Stimulated activated CD4-positive, alpha-beta T cell treated with anti-CD3 and anti-CD28 coated beads, Interleukin-4, amount 100 ng/mL, for 48 hours (primary cell): ENCODE measurements at regions not wholly inside any gene's neighbourhood (a gene's known extent, or its start where the extent isn't known, plus 50 kb on each side); places are given as distances from the start of the nearest gene placed in this dataset.
A peak's percentile ranks its signal among the peaks of the same experiment; 100 is the strongest.
"Not testable (repeated sequence)": the region's sequence is repeated elsewhere in the genome, so short reads cannot be mapped to it uniquely, and the experiment has no call there.

Experiments used
- DNase-seq, 2 donors: peaks; one replicate each; pipeline ENCODE4 v3.0.0-alpha.2; 2020; ENCODE audit warnings: low read depth in 2 of 2

DNA sequence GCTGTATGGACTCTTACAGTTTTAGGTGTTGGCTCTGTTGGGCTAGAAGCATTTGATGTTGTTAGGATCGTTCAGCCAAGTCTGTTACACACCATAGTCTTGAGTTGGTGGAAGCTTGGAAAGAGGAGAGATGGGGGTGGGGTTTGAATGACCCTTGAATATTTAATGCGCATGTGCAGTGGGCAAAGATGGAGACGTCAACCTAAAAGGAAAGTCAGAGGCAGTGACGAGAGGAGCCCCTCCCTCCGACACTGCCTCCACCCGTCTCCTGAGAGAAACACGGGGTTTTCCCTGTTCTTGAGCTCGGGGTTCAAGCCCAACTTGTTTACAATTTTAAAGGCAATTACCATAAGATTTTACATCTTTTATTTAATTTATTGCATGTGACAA lies 311.4 kb downstream of the SHQ1 start:
- DNase-seq = no peak

DNA sequence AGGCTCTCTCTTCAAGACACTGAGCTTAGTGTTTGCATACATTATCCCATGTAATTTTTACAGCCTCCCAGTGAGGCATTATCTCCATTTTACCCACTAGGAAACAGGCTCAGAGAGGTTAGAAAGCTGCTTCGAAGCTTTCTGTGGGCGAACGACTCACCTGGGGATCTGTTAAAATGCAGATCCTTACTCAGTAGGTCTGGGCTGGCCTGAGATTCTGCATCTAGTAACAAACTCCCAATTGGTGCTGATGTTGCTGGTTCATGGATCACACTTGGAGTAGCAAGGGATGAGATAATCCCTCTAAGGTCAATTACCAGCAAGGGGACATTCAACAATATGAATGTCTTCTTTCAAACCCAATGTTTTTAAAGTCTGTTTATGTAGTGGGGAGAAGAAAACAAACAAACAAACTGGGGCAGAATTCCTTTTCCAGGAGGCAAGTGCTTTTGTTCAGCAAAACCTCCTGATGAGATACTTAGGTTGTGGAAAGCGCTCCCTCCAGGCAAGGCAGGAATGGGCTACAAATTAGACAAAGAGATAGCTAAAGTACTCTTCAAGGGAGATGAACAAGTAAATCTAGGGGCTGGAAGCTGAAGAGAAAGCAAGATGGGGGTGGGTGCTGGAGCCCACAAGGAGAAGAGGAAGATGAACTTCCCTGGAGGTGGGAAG lies 311.9 kb downstream of the SHQ1 start:
- DNase-seq = no peak

DNA sequence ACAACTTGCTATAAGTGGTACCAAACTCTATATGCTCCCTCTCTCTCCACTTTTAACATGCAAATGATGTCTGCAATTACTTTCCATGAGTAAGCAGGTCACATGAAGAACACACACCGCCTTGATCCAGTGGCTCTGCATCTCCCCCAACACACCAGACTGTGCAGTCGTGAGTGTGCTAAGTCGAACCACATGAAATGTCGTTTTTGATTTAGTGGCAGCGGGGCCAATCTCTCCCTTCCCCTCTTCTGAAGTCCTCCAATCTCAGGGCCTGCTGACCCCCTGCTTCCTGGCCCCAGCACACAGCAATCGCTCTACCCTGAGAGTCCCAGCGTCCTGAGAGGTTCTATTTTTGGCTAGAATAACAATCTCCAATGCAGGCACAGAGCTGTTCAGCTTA lies 312.5 kb downstream of the SHQ1 start:
- DNase-seq = no peak

DNA sequence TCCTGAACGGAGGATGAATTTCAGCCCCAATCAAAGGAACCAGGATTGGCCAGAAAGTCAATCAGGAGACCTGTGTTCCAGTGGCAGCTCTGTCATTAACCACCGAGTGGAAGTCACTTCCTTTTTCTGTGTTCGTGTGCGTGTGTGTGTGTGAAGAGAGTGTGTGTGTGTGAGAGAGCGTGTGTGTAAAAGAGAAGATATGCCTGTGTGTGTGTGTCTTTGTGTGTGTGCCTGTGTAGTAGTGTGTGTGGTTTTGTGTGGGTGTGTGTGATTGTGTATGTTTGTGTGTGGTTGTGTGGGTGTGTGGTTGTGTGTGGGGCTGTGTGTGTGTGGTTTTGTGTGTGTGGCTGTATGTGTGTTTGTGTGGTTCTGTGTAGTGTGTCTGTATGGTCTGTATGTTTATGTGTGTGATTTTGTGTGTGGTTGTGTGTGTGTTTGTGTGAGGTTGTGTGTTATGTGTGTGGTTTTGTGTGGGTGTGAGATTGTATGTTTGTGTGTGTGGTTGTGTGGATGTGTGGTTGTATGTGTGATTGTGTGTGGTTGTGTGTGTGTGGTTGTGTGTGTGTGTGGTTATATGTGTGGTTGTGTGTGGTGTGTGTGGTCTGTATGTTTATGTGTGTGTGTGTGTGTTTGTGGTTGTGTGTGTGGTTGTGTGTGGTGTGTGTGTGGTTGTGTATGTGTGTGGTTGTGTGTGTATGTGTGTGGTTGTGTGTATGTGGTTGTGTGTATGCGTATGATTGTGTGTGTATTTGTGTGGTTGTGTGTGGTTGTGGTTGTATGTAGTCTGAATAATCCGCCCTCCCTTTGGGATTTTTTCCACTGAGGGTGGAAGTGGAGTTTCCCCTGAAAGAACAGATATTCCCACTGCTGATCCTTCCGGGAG lies 314.4 kb downstream of the SHQ1 start:
- DNase-seq = no peak

DNA sequence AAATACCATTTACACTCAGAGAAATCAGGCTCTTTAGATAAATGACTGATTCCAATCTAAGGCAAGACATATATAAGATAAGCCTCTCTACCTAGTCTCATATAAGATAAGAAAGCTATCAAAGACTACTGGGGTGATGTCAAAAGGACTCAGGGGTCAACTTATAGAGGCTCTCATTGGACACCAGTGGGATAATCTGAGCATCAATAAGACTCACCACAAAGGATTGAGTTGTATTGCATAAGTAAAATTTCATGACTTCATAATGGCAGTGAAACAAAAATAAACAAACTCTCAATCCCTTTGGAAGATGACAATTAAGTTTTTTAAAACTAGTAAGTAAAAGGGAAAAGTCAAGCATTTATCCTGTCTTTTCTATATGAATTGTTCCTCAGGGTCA lies 317.8 kb downstream of the SHQ1 start:
- DNase-seq = no peak

DNA sequence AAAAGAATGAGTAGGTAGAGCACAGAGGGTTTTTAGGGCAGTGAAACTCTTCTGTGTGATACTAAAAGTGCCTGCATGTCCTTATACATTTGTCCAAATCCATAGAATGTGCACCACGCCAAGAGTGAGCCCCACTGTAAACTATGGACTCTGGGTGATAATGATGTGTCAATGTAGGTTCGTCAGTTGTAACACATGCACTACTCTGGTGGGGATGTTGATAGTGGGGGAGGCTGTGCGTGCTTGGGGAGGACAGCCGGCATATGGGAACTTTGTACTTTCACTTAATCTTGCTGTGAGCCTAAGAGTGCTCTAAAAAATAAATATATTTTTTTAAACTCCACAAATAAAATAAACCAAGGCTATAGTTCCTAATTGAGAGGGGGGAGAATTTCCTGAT lies 319.2 kb downstream of the SHQ1 start:
- DNase-seq = no peak

DNA sequence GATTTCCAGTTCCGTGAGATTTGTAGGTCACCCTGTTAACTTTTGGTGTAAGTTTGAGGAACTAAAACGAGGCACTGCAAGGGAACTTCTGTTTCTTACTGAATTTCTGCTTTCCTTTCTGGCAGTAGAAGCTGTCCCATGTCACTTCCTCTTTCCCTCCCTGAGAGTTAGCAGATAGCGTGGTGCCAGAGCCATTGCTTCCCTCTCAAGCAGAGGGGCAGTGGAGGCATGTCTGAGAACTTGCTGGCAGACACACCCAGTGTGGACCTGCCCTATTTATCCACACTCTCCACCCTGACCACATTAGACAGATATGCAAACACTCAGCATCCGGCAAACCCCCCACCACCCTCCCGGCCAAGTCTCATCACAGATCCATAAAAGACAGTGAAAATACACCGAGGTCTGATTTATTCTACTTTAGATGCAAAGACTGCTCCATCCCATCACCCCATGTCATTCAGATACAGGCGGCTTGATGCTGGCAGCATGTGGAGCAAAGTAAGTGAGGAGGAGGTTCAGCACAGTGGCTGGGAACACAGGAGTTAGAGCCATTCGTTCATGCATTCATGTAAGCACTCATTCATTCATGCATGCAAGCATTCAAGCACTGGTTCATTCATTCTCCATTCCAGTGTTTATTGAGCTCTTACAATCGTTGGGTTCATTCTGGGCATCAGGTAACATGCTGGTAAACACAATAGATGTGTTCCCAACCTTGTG lies 324.7 kb downstream of the SHQ1 start:
- no peak for DNase-seq

DNA sequence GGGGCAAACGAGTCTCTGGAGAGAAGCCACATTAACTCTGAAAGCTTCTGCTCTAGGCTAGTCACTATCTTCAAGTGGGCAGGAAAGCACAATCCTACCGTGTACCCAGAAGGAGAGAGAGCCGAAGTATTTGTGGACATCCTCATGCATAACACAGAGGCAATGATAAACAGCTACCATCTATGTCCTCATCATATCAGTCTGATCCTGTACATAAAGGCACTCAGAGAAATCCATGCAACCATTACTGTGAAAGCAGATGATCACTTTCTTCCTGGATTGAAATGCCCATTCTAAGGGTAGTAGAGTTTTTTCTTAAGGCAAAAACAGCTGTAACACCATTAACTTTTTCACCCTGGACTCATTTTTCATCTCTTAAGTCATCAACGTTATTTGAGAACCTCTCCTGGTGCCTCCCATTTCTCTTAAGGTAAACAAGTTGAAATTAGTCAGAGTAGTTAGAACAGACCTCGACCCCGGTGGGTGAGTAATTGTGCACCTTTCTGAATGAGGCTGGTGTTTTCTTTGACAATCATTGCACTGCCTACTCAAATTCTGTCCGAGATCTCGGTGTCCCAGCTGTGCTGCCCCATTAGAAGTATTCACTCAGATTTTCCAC lies 327.4 kb downstream of the SHQ1 start:
- DNase-seq = peak; percentile 43 to 66

DNA sequence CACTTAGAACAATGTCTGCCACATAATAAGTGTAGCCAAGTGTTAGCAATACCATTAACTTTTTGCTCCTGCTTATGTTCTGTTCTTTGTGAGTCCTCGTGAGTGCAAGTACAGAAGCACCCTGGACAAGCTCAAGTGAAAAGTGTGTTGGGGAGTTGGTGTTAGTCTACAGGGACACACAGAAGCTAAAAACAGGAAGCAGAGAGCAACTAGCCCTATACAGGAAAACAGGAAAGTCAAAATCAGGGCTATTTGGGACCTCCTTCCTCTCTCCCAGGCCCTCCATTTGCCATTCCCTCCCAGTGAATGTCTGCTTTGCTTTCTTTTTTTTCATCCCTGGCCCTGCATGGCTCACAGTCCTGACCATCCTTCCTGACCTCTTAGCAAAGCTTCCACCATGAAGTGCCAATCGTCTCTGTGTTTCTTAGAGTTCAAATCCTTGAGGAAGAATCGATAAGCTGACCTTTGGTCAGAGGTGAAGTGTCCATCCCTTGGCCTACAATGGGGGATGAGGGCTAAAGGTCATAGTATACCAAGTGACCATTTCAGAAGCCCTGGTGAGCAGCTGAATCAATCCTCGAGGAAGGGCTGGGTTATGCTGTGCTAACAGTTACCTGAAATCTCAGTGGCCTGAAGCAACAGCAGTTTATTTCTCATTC lies 328.2 kb downstream of the SHQ1 start:
- DNase-seq = no peak

DNA sequence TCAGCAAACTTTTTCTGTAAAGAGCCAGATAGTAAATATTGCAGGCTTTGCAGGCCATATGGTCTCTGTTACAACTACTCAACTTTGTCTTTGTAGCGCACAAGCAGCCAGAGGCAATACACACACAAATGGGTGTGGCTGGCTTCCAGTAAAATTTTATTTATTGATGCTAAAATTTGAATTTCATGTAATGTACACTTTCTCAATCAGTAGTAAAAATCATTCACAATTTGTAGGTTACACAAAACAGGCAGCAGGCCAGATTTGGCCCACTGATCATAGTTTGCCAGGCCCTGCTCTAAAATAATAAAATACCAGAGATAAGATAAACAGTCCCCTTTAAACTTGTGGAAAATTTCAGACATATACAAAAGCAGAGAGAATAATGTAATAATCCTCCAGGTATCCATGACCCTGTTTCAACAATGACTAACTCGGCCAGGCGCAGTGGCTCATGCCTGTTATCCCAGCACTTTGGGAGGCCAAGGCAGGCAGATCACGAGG lies 330.3 kb downstream of the SHQ1 start:
- DNase-seq = no peak

DNA sequence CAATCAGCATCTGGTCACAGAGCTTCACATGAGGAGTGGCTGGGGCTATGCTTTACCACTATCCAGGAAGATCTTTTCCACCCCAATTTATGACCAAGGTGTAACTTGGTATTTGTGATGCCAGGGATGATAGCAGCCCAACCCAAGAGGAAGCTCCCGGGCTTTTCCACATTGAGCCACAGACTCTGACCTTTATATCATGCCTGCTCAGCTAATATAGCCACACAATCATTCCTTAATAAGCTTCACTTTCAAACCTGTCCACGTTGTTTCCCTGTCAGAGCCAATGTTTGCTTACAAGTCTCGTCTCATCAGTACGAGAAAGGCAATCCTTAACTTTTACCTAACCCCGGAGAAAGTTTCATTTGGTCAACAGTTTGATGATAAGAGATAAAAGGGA lies 330.9 kb downstream of the SHQ1 start:
- no peak for DNase-seq

DNA sequence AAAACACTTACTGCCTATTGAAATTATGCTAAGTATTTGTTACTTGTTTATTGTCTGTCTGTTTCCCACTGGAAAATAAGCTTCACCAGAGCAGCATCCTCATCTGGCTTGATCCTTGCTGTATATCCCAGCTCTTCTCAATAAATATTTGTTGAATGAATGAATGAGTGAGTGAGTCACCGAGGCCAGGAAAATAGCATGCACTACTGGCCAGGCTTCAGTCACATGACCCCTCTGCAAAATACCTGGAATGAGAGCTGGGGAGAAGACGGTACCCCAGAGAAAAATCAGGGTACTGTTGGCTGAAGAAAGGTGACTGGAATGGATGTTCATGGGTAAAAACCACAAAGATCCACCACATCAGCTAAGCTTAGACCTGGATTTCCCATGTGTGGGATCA lies 331.9 kb downstream of the SHQ1 start:
- DNase-seq = no peak

DNA sequence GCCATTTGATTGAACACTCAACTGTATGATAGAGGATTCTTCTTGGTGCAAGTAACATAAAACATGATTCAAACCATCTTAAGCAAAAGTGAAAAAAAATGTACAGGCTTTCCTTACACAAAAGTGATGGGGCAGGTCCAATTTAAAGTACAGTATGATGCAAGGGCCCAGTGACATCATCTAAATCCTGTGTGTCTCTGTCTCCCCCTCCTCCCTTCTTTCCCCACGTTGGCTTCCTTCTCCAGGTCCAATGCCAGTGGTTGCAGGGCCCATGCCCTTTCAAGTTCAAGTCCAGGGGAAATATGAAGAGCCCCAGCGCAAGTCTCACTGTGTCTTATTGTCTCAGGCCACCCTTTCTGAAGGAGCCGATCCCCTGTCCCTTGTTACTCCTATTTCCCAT lies 332.3 kb downstream of the SHQ1 start:
- DNase-seq = no peak

DNA sequence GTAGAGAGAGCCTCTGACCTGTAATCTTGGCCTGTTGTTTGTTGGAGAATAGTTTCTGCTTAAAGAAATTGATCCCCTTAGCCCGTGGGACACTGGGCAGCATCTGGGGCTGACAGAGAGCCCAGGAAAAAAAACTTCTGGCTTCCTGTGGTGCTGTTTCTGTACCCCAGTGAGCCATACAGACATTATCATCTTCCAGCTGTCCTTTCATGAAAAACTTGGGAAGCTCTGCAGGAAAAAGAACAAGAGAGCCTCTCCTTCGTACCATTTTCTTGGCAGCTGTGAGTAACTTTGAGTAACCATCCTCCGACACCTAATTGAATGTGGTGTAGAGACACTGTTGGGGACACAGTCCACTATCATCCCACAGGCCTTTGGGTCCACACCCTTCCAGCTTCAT lies 333.0 kb downstream of the SHQ1 start:
- DNase-seq = no peak

DNA sequence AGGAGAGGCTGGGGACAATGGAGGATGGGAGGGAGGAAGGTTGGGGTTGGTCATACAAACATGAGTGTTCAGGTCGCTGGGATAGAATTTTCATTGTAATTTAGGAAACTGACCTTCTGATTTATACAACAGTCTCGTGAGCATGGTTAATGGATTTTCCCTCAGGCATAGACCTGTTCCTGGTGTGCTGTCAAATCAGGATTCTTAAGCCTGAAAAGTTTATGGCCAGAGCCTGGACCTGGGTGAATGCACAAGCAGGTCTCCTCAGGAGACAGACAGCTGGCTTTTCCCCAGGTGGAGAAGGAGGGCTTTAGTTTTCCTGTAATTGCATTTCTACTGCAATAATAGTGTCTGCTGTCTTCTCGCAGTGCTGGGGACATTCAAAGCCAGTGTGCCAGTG lies 338.0 kb downstream of the SHQ1 start:
- DNase-seq = no peak

DNA sequence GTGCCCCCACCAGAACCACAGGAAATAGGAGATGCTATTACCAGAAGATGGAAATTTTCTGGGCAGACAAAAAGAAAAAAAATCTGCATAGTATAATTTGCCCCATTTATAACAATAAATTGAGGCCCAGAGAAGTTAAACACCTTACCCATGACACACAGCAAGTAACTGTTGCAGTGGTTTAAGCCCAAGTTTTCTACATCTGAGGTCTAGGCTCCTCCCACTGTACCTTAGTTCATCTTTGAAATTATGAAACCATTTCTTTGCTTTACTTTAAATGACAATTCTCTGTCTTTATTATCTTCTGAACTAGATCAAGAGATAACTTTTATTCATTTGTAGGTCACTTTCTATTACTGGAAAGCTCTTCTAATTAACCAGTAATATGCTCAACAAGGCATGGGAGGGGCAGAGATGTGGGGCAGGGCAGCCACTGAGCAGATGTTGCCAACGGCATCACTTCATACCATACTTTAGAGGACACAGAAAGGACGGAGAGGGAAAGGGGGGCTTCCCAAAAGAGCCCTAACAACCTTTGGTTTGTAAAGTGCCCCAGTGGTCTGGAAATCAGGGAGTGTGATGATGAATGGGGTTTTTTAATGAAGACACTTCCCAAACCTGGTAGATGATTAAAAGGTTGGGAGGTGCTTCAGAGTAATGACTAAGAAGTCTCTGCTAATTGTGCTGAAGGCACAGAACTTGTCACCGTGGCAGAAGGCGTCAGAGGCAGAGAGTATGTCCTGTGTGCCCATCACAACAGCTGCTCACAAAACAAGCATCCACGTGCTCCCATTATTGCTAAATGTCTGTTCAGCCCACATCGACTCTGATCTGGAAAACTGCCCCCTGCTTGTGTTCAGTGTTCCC lies 342.5 kb downstream of the SHQ1 start:
- no peak for DNase-seq

DNA sequence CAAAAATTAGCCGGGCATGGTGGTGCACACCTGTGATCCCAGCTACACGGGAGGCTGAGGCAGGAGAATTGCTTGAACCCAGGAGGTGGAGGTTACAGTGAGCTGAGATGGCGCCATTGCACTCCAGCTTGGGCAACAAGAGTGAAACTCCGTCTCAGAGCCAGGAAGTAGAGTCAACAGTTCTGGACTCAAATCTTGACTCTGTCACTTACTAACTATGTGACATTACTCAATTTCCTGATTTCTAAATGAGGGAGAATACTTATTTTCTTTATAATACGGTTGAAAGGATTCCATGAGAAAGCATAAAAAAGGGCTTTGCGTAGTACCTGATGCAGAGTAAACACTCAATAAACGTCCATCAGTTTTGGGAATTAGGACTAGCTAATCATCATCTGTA lies 350.7 kb downstream of the SHQ1 start:
- DNase-seq = not testable (repeated sequence)

DNA sequence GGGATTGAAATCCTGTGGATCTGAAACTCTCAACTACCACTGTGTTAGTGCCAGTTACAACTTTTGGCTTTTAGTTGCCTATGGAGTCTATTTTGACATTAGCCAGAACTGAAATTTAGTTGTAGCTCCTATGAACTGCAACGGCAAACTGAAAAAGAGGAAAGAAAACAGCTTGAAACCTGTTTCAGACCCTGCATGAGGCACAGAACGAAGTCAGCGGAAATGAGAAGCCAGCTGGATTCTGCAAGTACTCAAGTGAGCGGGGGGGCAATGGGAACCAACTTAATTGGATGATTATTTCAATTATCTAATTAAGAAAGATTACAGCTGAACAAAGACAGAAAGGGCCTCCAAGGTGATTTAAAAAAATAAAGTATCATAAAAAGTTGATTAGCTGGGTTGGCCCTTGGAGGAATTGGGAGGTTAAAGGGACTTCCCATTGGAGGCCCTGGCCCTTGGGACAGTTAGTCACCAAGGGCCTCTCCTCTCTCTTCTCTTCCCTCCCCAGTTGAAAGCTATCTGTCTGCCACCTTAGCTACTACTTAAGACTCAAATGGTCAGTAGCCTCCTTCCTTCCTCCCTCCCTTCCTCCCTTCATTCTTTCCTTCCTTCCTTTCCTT lies 352.1 kb downstream of the SHQ1 start:
- no peak for DNase-seq

DNA sequence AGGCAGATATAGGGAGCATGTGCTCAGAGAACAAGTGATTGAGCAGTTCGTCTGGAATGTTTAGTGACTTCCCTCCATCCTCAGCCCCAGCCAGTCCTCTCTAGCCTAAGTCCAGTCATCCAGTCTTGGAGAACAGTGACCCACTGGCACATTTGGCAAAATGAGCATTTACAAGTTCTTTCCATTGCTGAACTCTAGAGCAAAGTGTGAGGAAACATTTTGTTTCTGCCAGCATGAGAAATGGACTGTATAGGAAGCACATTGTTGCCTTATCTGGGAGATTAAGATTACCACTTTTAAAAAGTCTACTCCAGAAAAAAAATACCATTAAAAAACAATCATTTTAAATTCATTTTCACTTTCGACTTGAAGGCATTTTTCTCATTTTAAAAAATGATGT lies 353.6 kb downstream of the SHQ1 start:
- no peak for DNase-seq

DNA sequence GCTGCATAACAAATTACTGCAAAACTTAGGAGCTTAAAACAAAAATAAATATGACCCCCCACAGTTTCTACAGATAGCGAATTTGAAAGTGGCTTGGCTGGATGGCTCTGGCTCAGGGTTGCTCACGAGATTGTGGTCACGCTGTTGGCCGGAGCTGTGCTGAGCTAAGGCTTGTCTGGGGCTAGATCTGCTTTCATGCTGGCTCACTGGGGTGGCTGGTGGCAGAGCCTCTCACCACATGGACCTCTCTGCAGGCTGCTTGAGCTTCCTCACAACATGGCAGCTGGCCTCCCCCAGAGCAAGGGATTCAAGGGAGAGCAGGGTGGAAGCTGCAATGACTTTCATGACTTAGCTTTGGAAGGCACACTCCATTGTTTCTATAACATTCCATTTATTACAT lies 354.1 kb downstream of the SHQ1 start:
- no peak for DNase-seq
